GM19397 (cell line): ENCODE measurements at regions not wholly inside any gene's neighbourhood (a gene's known extent, or its start where the extent isn't known, plus 50 kb on each side); places are given as distances from the start of the nearest gene placed in this dataset.

Experiments
- ATAC-seq: cut with Tn5 transposase; IDR thresholded peaks from one replicate; pipeline ENCODE4 v1.9.1; 2021; ENCODE audit warnings: mild to moderate bottlenecking, moderate library complexity; ENCODE audit not compliant: unreplicated experiment

GRCh38 chr2:7209757-7210555, 292.7 kb downstream of the RNF144A start:
- ATAC-seq, result no peak

GRCh38 chr2:7210712-7211111, 293.5 kb downstream of the RNF144A start:
- ATAC-seq, result no peak

- no peak for ATAC-seq
Measured at GRCh38 chr2:7225848-7226247, 308.6 kb downstream of the RNF144A start.

GRCh38 chr2:7226501-7226900, 309.3 kb downstream of the RNF144A start:
- no peak for ATAC-seq

- no peak for ATAC-seq
Measured at GRCh38 chr2:7233126-7233525, 315.9 kb downstream of the RNF144A start.

GRCh38 chr2:7237466-7237865, 320.3 kb downstream of the RNF144A start:
- no peak for ATAC-seq

- ATAC-seq, result no peak
Measured at GRCh38 chr2:7239078-7239477, 321.9 kb downstream of the RNF144A start.

- ATAC-seq, result no peak
Measured at GRCh38 chr2:7241041-7241745, 324.0 kb downstream of the RNF144A start.

GRCh38 chr2:7242189-7242867, 325.1 kb downstream of the RNF144A start:
- no peak for ATAC-seq

- ATAC-seq, result no peak
Measured at GRCh38 chr2:7243276-7243675, 326.1 kb downstream of the RNF144A start.

GRCh38 chr2:7256377-7256776, 339.2 kb downstream of the RNF144A start:
- ATAC-seq, result no peak

GRCh38 chr2:7262727-7263126, 345.5 kb downstream of the RNF144A start:
- ATAC-seq, result no peak

- no peak for ATAC-seq
Measured at GRCh38 chr2:7264791-7265190, 347.6 kb downstream of the RNF144A start.

- ATAC-seq, result no peak
Measured at GRCh38 chr2:7265286-7265685, 348.1 kb downstream of the RNF144A start.

- no peak for ATAC-seq
Measured at GRCh38 chr2:7269106-7269643, 352.0 kb downstream of the RNF144A start.

- no peak for ATAC-seq
Measured at GRCh38 chr2:7270011-7270431, 352.8 kb downstream of the RNF144A start.

- ATAC-seq, result no peak
Measured at GRCh38 chr2:7272210-7272609, 355.0 kb downstream of the RNF144A start.

GRCh38 chr2:7278984-7279383, 361.8 kb downstream of the RNF144A start:
- no peak for ATAC-seq

- ATAC-seq, result no peak
Measured at GRCh38 chr2:7279421-7279949, 362.3 kb downstream of the RNF144A start.

GRCh38 chr2:7280790-7281189, 363.6 kb downstream of the RNF144A start:
- no peak for ATAC-seq
